Smooth muscle cell (in vitro differentiated cells): ENCODE measurements at regions not wholly inside any gene's neighbourhood (a gene's known extent, or its start where the extent isn't known, plus 50 kb on each side); places are given as distances from the start of the nearest gene placed in this dataset.
A peak's percentile ranks its signal among the peaks of the same experiment; 100 is the strongest.

Source experiments
- DNase-seq: peaks from one replicate; lab custom pipeline; 2025; ENCODE audit not compliant: unreplicated experiment; lab: John Stamatoyannopoulos, UW
- H2AFZ ChIP-seq: fragments of 200-600 bp; sonication (generic); 2 replicates; pipeline ENCODE4 v1.6.0; 2016; ENCODE audit warnings: antibody characterized with exemption, low read depth, mild to moderate bottlenecking
- H3F3A ChIP-seq: fragments of 200-600 bp; sonication (generic); 2 replicates; pipeline ENCODE4 v1.6.0; 2017; ENCODE audit warnings: antibody characterized with exemption, low read depth
- H3K27ac ChIP-seq: fragments of 200-600 bp; sonication (generic); 2 replicates; pipeline ENCODE4 v1.5.1; 2016; ENCODE audit warnings: low read depth, mild to moderate bottlenecking
- H3K27me3 ChIP-seq: fragments of 200-600 bp; sonication (generic); 2 replicates; pipeline ENCODE4 v1.6.1; 2016; ENCODE audit warnings: low read depth, mild to moderate bottlenecking
- H3K36me3 ChIP-seq: fragments of 200-600 bp; sonication (generic); 2 replicates; pipeline ENCODE4 v1.5.1; 2016; ENCODE audit warnings: low read depth
- H3K4me1 ChIP-seq: fragments of 200-600 bp; sonication (generic); 2 replicates; pipeline ENCODE4 v1.5.1; 2016; ENCODE audit warnings: low read depth
- H3K4me2 ChIP-seq: fragments of 200-600 bp; sonication (generic); 2 replicates; pipeline ENCODE4 v1.6.0; 2016; ENCODE audit warnings: mild to moderate bottlenecking
- H3K4me3 ChIP-seq: fragments of 200-600 bp; sonication (generic); 2 replicates; pipeline ENCODE4 v1.5.1; 2016; ENCODE audit warnings: mild to moderate bottlenecking
- H3K79me2 ChIP-seq: fragments of 200-600 bp; sonication (generic); 2 replicates; pipeline ENCODE4 v1.6.0; 2016; ENCODE audit warnings: low read depth, mild to moderate bottlenecking
- H3K9ac ChIP-seq: fragments of 200-600 bp; sonication (generic); 2 replicates; pipeline ENCODE4 v1.6.0; 2016; ENCODE audit warnings: low read depth
- H3K9me3 ChIP-seq: fragments of 200-600 bp; sonication (generic); replicated peaks from 2 replicates; pipeline ENCODE4 v1.5.1; 2016; ENCODE audit warnings: low read depth
- H4K20me1 ChIP-seq: fragments of 200-600 bp; sonication (generic); 2 replicates; pipeline ENCODE4 v1.6.0; 2016; ENCODE audit warnings: low read depth
- CTCF ChIP-seq: fragments of 200-600 bp; sonication (generic); IDR thresholded peaks from 2 replicates; pipeline ENCODE4 v1.5.1; 2017; ENCODE audit warnings: borderline replicate concordance, mild to moderate bottlenecking, antibody characterized with exemption; ENCODE audit not compliant: insufficient read depth, poor library complexity, severe bottlenecking
- WGBS: methylation state at CpG from one replicate; pipeline ENCODE4 v1.1.7; 2016; ENCODE audit warnings: low lambda C conversion rate; 5-methylcytosine and 5-hydroxymethylcytosine counted together

GRCh38 chr1:168960114-168960513, 146.4 kb upstream of the ATP1B1 start:
- Histone ChIP-seq H3K4me3 (no peak overlapping the region), H3K79me2 (no peaks in the 10 kb centered on the region), H4K20me1 (no peaks in the 10 kb centered on the region), H3K36me3 (no peaks in the 10 kb centered on the region), H3K9ac (no peak overlapping the region), H3K27me3 (no peaks in the 10 kb centered on the region), H3F3A (no peaks in the 10 kb centered on the region), H3K4me2 (no peak overlapping the region), H3K27ac (peak overlapping the region; percentile 79), H2AFZ (no peak overlapping the region), H3K4me1 (peaks cover 5% of the 10 kb centered on the region), H3K9me3 (no peaks in the 10 kb centered on the region)
- DNase-seq = no peak
- 85% methylated on average over 1 of the region's 1 CpG for WGBS
- TF ChIP-seq CTCF = no peak

- H3K4me2 ChIP-seq = no peak overlapping the region
- no peaks in the 10 kb centered on the region for H3K9me3 ChIP-seq
- H3K4me1 ChIP-seq = peaks cover 5% of the 10 kb centered on the region
- no peaks in the 10 kb centered on the region for H3K36me3 ChIP-seq
- no peaks in the 10 kb centered on the region for H3K27me3 ChIP-seq
- H3F3A ChIP-seq = no peaks in the 10 kb centered on the region
- no peak for DNase-seq
- no peak overlapping the region for H3K4me3 ChIP-seq
- H2AFZ ChIP-seq = no peak overlapping the region
- no peak for TF ChIP-seq CTCF
- H3K9ac ChIP-seq = no peak overlapping the region
- no peak overlapping the region for H3K27ac ChIP-seq
- 92% methylated on average over 1 of the region's 1 CpG for WGBS
- H3K79me2 ChIP-seq = no peaks in the 10 kb centered on the region
- H4K20me1 ChIP-seq = no peaks in the 10 kb centered on the region
Observed at GRCh38 chr1:168960595-168960994, 145.9 kb upstream of the ATP1B1 start.

GRCh38 chr1:168963601-168964000, 142.9 kb upstream of the ATP1B1 start:
- TF ChIP-seq CTCF = no peak
- Histone ChIP-seq H4K20me1 (no peaks in the 10 kb centered on the region), H3K36me3 (no peaks in the 10 kb centered on the region), H3K4me2 (no peak overlapping the region), H3K27me3 (no peaks in the 10 kb centered on the region), H3K27ac (no peak overlapping the region), H3K9ac (no peak overlapping the region), H2AFZ (no peak overlapping the region), H3K4me3 (no peak overlapping the region), H3K9me3 (no peaks in the 10 kb centered on the region), H3K79me2 (no peaks in the 10 kb centered on the region), H3F3A (no peaks in the 10 kb centered on the region), H3K4me1 (no peaks in the 10 kb centered on the region)
- 93% methylated on average over 2 of the region's 2 CpGs for WGBS
- no peak for DNase-seq

GRCh38 chr1:168964478-168964877, 142.0 kb upstream of the ATP1B1 start:
- no peaks in the 10 kb centered on the region for H3K79me2 ChIP-seq
- TF ChIP-seq CTCF = no peak
- no peaks in the 10 kb centered on the region for H3K27me3 ChIP-seq
- H3K4me1 ChIP-seq = no peaks in the 10 kb centered on the region
- H3F3A ChIP-seq = no peaks in the 10 kb centered on the region
- H3K9me3 ChIP-seq = no peaks in the 10 kb centered on the region
- no peak overlapping the region for H3K4me3 ChIP-seq
- no peak overlapping the region for H3K4me2 ChIP-seq
- H4K20me1 ChIP-seq = no peaks in the 10 kb centered on the region
- DNase-seq = no peak
- no peaks in the 10 kb centered on the region for H3K36me3 ChIP-seq
- no peak overlapping the region for H3K9ac ChIP-seq
- 95% methylated on average over 3 of the region's 3 CpGs for WGBS
- no peak overlapping the region for H3K27ac ChIP-seq
- no peak overlapping the region for H2AFZ ChIP-seq
